ENCODE measurements at regions not wholly inside any gene's neighbourhood (a gene's known extent, or its start where the extent isn't known, plus 50 kb on each side); places are given as distances from the start of the nearest gene placed in this dataset.

- no peak for TF ChIP-seq CTCF (IDR thresholded peaks at IDR 0.05; ENCODE audit: insufficient read depth, low read depth, low read length)
- no peak for TF ChIP-seq EZH2 (IDR thresholded peaks at IDR 0.05; ENCODE audit: insufficient read depth, low read length)
Measured at GRCh38 chr5:52375969-52376368, 411.7 kb upstream of the ITGA1 start.
